ENCODE measurements at regions not wholly inside any gene's neighbourhood (a gene's known extent, or its start where the extent isn't known, plus 50 kb on each side); places are given as distances from the start of the nearest gene placed in this dataset.

GRCh38 chr20:7608250-7608649, 332.0 kb downstream of the HAO1 start:
- TF ChIP-seq REST (tag by site-specific recombination; IDR thresholded peaks at IDR 0.05), result peak; percentile 82
- TF ChIP-seq ZNF449 (tag by site-specific recombination; IDR thresholded peaks at IDR 0.05), result no peak
- no peak for TF ChIP-seq CTCF (tag by site-specific recombination; IDR thresholded peaks at IDR 0.05)
- TF ChIP-seq ATF2 (tag by site-specific recombination; IDR thresholded peaks at IDR 0.05; ENCODE audit: low read depth), result no peak
- no peak for TF ChIP-seq ZNF114 (tag by site-specific recombination; IDR thresholded peaks at IDR 0.05)
- no peak for TF ChIP-seq ZSCAN18 (tag by site-specific recombination; IDR thresholded peaks at IDR 0.05)
- no peak for TF ChIP-seq ZNF324 (tag by site-specific recombination; IDR thresholded peaks at IDR 0.05)
- TF ChIP-seq ZNF404 (tag by site-specific recombination; IDR thresholded peaks at IDR 0.05), result no peak
- TF ChIP-seq TSHZ1 (tag by site-specific recombination; IDR thresholded peaks at IDR 0.05; ENCODE audit: borderline replicate concordance), result no peak
- no peak for TF ChIP-seq ZBTB6 (tag by site-specific recombination; IDR thresholded peaks at IDR 0.05)
- no peak for TF ChIP-seq ZSCAN23 (tag by site-specific recombination; IDR thresholded peaks at IDR 0.05)
